Hematopoietic multipotent progenitor cell treated with erythropoietin and hydrocortisone succinate and interleukin-3 and kit ligand, for 6 days (in vitro differentiated cells): ENCODE measurements at regions not wholly inside any gene's neighbourhood (a gene's known extent, or its start where the extent isn't known, plus 50 kb on each side); places are given as distances from the start of the nearest gene placed in this dataset.
A peak's percentile ranks its signal among the peaks of the same experiment; 100 is the strongest.
"Not testable (repeated sequence)": the region's sequence is repeated elsewhere in the genome, so short reads cannot be mapped to it uniquely, and the experiment has no call there.

ENCODE experiments used
- DNase-seq: peaks from one replicate; pipeline ENCODE4 v3.0.0-alpha.2; 2015

DNA sequence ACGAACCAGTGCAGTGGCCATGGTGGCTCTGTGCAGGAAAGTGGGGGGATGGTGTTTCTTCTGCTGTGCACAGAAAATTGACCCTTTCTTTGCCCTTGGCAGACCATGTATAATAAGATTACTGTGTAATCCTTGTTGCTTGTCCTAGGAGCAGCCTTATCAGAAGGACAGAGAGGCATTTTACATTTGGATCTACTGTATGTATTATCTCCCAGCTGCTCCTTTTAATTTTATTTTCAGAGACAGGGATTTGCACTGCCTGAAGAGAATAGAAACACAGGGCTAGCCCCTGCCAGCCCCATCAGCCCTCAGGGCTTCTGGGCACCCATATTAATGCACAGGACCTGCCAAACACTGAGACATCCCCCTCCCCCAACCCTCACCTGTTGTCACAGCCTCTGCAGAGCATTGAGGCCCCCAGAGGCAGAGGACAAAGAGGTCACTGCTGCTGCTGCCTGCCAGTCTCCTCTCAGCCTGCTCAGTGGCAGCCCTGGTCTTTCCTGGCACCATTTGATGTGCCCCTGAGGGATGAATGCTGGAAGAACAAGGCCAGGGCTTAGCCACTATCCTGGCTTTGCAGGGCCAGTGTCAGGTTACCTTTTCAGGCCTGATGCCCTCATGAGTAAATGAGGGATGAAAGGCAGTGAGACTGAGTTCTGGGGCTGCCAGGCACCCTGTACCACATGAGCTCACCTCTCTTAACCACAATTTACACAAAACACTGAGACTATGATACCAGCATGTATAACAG lies 533.4 kb downstream of the NTRK3 start:
- DNase-seq: no peak

DNA sequence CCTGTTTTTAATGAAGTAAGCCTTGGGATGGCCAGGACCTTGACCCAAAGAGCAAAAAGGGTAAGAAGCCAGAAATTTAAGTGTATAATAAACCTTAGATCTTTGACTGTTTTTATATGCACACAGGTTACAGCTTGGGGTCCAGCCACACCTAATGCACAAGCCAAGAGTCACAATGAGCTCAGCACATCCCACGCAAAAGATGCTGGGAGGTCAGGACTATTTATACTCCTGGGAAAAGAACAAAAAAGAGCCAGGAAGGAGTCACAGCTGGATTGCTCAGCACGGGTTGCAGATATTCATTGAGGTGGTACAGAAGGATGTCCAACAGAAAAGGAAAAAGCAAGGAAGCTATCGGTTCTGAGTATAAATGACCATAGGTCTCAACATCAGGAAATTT lies 536.3 kb downstream of the NTRK3 start:
- DNase-seq: no peak

DNA sequence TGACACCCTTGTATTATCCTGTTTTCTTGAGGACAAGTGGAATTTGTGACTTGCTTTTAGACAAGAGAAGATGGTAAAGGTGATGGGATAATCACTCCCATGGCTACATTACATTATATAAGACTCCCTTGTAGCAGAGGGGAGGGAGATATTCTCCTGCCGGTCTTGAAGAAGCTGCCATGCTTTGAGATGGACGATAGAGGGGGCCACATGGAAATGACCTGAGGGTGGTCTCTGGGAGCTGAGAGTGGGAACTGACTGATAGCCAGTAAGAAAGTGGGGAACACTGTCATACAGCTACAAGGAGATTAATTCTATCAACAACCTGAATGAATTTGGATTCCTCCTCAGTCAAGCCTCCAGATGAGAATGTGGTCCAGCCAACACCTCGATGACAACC lies 540.1 kb downstream of the NTRK3 start:
- DNase-seq: no peak

DNA sequence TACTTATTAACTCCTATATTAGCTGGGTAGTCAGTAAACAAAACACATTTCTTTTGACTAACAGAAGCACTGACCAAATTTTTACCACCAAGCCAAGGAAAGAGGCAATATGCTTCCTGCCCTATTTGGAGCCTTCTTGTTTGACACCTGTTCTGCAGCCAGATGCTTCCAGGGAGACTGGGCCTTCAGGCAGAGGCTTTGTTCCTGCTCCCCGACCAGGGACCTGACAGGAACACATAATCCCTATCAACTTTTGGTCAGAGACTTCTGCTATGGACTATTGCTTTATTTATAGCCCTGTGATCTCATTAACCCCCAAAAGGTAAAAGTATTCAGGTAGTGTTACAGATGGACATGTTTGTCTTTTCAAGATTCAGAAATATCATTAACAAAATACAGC lies 541.3 kb downstream of the NTRK3 start:
- DNase-seq: no peak

DNA sequence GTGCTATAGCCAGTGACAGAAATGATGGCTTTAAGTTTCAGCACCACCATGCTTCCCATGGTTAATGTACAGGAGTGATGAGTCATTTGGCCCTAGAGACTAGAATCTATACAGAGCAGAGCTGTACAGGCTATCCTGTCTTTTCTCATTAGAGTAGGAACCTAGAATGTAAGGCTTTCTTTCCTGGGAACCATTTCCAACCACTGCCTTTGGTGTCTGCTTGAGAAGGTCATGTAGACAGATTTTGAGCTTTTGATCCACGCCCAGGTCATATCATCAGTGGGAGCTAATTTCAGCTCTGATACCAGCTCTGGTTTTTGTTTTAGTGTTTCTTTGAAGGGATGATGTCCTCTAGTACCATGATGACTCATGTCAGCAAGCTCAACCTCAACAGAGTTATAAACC lies 543.1 kb downstream of the NTRK3 start:
- no peak for DNase-seq

DNA sequence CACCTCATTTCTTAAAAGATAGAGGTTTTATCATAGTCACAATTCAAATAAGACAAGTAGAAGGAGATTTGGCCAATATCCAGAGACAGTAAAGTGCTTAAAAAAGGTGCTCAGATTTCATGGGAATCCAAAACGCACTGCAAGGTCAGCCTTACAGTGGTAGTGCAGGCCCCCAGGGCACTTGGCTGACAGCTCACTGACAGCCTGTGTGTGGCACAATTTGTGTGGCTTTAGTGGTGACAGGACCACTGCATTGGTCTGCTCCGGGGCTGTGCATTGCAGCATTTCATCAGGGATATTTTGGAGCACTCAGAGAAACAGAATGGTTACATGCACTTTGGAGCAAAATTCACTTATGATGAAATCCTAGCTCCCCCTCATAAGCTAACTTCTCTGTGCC lies 544.3 kb downstream of the NTRK3 start:
- DNase-seq: no peak

DNA sequence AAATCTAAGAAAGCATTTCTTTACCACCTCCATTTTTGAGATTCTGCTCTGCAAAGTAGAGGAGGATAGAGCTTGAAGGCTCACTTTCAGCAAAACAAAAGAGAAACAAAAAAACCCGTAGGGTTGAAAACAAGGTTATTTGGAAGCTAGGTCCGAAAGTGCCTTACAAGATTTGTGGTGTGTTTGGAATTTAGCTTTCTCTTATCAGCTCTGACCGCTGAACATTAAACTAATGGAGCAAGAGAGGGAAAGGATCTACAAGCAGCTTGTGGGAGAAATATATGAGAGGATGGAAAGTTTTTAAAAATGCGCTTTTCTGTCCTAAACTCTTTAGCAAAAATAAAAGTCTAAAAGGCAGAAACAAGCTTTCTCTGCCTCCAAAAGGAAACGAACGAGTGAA lies 545.5 kb downstream of the NTRK3 start:
- no peak for DNase-seq

DNA sequence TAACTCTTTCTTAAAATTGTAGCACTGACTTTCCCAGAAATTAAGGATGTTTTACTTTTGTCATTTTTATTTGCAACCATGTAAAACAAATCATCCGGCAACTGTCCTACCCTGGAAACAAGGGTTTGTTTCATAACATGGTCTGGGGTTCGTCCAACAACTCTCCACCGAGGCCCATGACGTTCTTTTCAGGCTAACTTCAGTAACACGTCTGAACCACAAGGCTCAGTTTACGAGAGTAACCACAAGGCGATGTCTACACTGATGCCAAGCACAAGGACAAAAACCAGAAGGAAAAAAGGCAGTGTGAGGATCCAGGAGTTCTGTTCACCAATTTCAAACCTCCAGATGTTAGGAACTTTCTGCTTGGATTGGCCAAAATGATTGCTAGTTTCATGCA lies 546.1 kb downstream of the NTRK3 start:
- DNase-seq: no peak

DNA sequence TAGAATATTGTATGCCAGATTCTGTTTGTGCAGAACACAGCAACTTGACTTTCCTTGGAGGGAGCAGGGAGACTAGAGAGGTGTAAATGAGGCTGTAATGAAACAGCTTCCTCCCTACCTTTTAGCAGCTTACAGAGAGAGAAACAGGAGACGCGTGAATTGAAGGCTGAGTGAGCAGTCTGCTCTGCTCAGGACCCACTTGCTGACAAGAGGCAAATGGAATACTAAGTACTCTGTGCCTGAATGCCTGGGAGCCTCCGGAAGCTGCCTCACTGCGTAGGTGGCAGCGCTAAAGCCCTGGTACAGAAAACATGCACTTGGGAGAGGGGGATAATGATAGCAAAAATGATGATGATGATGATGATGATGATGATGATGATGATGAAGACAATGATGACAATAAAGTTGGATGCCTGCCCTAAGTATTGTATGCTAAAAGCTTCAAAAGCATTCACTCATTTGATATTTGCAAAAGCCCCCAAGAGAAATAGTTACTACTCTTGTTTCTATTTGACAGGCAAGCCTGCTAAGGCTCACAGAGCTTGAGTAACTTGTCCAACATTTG lies 548.9 kb downstream of the NTRK3 start:
- no peak for DNase-seq

DNA sequence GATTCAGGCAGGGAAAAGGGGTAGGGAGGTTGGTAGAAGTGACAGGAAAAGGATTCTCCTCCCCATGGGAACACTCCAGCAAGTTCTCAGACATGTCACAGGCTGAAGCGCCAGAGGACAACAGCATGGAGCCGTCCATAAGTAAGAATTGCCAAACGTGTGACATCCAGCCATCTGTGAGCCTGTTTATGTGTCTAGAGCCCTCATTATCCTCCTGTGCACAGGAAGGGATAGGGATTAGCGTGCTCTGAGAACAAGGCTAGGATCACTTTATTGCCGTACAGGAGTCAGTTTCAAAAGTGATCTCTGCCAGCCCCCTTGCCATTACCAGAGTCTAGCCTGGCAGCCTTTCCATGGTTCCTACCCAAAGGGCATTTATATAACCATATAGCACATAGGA lies 549.5 kb downstream of the NTRK3 start:
- no peak for DNase-seq

DNA sequence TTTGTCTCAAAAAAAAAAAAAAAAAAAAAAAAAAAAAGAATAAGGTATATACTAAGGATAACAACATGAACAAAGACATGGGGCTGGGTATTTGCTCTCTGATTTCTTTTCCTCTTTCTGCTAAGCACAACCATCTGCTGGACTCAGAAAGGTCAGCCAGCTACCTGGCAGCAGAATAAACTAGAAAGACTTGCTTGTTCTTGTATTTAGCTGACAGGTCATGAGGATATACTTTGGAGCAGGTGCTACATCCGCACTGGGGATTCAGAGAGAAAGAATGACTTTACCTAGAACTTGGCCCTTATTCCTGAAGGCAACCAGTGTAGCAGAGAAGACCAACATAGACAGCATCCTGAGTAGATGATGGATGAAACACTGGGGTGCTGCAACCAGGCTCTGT lies 550.5 kb downstream of the NTRK3 start:
- no peak for DNase-seq

DNA sequence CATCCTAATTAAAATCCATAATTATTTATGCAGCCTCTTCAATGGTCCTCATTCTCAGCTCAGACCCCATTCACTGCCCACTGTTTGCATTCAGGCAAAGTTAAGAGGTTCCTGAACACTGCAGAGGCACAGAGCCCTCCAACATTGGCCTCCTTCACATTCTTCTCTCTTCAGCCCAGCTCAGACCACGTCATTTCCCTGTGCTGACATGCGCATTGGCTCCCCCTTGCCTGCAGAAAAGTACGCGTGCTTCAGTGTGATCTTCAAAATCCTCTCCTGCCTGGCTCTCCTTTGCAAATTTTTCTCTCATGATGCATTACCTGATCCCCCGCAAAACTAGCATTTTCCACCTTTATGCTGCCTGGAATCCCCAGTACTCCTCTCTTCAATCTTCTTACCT lies 552.3 kb downstream of the NTRK3 start:
- DNase-seq: no peak

DNA sequence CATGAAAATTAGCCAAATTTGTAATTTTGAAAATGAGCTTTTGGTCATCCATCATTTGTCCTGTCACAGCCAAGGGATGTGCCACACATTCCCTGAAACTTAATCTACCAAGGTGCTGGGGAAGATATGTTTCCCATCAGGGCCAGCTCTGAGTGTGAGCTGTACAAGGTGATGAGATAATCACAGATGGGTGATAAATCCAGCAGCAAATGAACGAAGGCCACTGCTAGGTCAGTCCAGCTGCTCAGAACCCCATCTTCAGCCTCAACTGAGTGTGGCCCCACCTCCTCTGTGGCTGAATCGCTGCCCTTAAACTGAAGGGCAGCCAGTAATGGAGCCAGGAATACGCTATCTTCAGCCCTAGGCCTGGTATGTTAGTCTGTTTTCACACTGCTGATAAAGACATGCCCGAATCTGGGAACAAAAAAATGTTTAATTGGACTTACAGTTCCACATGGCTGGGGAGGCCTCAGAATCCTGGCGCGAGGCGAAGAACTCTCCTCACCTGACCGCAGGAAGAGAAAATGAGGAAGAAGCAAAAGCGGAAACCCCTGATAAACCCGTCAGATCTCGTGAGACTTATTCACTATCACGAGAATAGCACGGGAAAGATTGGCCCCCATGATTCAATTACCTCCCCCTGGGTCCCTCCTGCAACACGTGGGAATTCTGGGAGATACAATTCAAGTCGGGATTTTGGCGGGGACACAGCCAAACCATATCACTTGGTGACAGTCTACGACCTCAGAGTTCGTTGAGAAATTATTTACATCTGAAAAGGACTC lies 553.0 kb downstream of the NTRK3 start:
- no peak for DNase-seq

DNA sequence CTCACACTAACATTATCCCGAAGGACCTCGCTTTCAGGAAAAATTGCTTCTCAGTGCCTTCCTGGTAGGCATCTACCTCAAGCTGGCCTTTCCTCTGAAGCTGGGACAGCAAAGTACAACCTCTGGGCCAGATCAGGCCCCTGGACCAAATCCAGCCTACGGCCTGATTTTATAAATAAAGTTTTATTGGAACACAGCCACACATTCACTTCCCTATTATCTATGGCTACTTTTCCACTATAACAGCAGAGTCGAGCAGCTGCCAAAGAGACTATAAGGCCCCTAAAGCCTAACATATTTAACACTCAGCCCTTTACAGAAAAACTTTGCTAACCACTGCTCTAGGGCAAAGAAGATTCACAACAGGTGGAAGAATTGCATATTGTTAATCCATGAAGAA lies 554.3 kb downstream of the NTRK3 start:
- DNase-seq: no peak

DNA sequence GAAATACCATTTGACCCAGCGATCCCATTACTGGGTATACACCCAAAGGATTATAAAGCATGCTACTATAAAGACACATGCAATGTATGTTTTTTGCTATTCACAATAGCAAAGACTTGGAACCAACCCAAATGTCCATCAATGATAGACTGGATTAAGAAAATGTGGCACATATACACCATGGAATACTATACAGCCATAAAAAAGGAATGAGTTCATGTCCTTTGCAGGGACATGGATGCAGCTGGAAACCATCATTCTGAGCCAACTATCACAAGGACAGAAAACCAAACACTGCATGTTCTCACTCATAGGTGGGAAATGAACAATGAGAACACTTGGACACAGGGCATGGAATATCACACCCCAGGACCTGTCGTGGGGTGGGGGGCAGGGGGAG lies 558.1 kb downstream of the NTRK3 start:
- not testable (repeated sequence) for DNase-seq

DNA sequence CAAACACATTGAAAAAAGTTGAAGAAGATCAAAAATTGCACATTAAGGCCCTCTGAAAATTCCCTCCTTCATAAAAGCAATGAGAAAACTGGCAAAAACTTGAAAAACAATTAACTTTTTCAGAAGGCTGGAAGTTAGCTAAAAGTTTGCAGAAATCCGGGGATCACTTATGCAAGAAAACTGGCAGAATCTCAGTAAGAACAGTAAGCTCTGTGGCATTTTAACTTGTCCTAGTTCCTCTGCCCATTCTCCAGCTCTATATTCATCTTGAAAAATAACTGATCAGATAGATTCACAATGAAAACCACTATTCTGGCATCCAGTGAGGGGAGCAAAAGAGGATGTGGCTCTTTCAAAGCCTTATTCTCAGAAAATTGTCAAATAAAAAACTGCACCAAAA lies 566.8 kb downstream of the NTRK3 start:
- no peak for DNase-seq

DNA sequence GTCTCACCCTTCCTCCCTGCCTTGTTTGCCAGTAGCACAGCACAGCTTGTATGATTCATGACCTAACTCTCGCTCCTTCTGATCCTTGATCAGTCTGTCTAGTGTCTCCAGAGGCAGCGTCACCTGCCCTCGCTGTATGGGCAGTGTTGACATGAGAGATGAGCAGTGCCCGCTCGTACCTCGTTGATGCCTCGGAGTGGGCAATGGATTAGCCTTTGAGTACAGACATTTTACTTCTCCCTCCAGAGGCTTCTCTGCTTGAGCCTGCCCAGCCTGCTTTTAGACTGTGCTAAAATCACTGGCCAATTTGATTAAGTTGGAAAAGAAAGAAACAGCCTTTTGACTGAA lies 569.0 kb downstream of the NTRK3 start:
- no peak for DNase-seq

DNA sequence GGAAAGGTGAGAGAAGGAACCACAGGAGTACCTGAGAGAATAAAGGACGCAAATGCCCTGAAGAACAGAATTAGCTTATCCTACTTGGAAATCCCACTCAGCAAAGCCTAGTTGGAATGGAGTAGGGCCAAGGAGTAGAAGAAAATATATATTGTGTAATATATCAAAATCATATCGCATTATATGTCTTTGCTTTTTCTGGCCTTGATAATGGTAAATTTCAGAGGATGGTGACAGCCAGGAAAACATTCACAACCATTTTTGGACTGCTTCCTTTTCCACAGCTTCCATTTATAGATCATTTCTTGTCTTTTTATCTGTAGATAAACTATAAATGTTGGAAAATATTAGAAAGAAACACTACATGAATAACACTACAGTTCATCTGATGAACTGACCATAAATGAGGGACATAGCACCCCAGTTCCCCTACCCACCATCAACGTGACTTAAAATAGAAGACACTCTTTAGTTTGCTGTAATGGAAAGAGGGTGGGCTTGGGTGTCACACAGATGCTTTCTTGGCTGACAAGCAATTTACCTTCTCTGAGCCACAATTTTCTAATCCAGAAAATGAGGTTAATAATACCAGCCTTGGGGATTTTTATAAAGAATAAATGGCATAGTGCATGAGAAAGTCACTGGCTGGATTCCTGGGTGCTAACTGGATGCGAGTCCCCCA lies 569.6 kb downstream of the NTRK3 start:
- DNase-seq: no peak

DNA sequence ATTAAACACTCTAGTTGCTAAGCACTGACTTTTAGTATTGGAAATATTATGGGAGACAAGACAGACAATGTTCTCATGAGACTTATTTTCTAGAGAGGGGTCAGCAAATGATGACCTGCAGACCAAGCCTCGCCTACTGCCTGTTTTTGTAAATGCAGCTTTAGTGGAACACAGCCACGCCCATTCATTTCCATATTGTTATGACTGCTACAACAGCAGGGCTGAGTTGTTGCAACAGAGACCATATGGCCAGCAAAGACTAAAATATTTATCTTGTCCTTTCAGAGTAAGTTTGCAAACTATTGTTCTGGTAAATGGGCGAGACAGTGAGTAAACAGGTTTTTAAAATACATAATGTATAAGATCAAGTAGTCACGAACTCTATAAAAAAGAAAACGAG lies 570.2 kb downstream of the NTRK3 start:
- no peak for DNase-seq

DNA sequence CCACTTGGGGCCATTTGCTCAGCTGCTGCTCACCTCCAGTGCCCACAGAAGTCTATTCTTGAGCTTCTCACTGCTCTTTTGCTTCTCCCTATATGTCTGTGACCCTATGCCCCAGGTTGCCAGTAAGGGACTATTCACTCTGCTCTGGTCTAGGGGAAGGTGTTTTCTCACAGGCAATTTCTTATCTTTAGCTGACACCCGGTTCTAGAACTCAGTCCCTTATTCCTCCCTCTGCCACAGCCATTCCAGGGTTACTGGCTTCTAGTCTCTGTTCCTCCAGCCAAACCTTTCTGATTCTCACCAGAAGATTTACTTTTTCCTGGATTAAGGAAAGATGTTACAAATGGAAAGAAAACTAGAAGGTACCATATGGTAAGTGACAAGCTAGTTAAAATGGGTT lies 574.0 kb downstream of the NTRK3 start:
- no peak for DNase-seq

DNA sequence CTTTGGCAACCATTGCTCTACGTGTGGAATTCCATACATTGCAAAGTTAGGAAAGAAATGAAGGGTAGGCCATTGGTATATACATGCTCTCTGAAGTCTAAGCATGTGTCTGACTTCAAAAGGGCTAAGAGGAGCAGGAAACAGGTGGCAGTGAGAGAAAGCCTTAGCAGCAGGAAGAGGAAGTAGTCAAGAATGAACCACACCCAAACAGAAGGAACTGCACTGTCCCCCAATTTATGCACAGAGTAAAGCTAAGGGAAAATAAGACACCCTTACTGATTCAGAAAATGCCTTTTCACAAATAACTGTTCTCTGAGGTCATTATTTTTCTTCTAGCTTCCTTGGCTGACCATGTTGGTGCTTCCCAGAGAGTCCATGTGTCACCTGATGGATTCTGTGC lies 575.4 kb downstream of the NTRK3 start:
- peak; percentile 3 for DNase-seq

DNA sequence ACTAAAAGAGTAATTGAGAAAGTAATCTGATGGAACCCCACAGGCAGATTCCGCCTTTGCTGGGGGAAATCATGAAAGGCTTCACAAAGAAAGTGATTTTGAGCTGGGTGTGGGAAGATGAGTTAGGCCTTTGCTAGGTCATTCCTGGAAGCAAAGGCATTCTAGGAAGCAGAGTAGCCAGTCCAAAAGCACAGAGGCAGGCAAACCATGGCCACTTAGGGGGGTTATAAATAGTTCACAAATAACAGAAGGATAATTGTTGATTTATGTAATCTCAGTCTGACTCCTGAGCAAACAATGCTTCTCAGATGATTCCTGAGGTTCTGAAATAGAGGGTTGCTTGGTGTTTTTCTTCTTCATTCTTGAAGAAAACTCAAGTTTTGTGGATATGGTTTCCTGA lies 576.3 kb downstream of the NTRK3 start:
- no peak for DNase-seq

DNA sequence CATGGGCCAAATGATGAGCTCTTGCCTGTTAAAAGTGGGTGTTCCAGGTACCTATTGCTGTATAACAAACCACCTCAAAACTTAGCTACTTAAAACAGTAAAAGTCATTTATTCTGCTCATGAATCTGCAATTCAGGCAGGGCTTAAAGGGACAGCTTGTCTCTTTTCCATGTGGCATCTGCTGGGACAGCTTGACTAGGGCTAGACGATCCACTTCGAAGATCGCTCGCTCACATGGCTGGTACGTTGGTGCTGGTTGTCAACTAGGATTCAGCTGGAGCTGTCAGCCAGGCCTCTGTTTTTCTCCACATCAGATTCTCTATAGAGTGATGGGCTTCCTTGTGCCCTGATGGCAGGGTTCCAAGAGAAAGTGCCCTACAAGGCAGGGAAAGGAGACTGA lies 581.3 kb downstream of the NTRK3 start:
- DNase-seq: no peak
